HK-2 (cell line): ENCODE measurements at regions not wholly inside any gene's neighbourhood (a gene's known extent, or its start where the extent isn't known, plus 50 kb on each side); places are given as distances from the start of the nearest gene placed in this dataset.
"Not testable (repeated sequence)": the region's sequence is repeated elsewhere in the genome, so short reads cannot be mapped to it uniquely, and the experiment has no call there.

Source experiments
- DNase-seq: peaks from one replicate; pipeline ENCODE4 v3.0.0-alpha.2; 2018; ENCODE audit not compliant: unreplicated experiment

- DNase-seq, result not testable (repeated sequence)
These were observed 115.8 kb upstream of the KCNJ3 start for GRCh38 chr2:154582694-154583093.

GRCh38 chr2:154583274-154583673 lies 115.2 kb upstream of the KCNJ3 start:
- DNase-seq, result not testable (repeated sequence)

GRCh38 chr2:154587739-154588138 lies 110.8 kb upstream of the KCNJ3 start:
- no peak for DNase-seq

- DNase-seq, result no peak
These were observed 109.7 kb upstream of the KCNJ3 start for GRCh38 chr2:154588838-154589237.

- DNase-seq, result no peak
These were observed 109.0 kb upstream of the KCNJ3 start for GRCh38 chr2:154589514-154589913.

GRCh38 chr2:154591294-154591820 lies 107.1 kb upstream of the KCNJ3 start:
- no peak for DNase-seq

GRCh38 chr2:154599189-154599588 lies 99.3 kb upstream of the KCNJ3 start:
- no peak for DNase-seq

- DNase-seq, result no peak
These were observed 97.5 kb upstream of the KCNJ3 start for GRCh38 chr2:154600927-154601494.

- no peak for DNase-seq
These were observed 94.8 kb upstream of the KCNJ3 start for GRCh38 chr2:154603682-154604081.

GRCh38 chr2:154608438-154608837 lies 90.1 kb upstream of the KCNJ3 start:
- no peak for DNase-seq

- no peak for DNase-seq
These were observed 83.6 kb upstream of the KCNJ3 start for GRCh38 chr2:154614906-154615305.

- no peak for DNase-seq
These were observed 81.8 kb upstream of the KCNJ3 start for GRCh38 chr2:154616659-154617058.

- DNase-seq, result no peak
These were observed 78.0 kb upstream of the KCNJ3 start for GRCh38 chr2:154620471-154620870.

- DNase-seq, result peak; percentile 35
These were observed 74.7 kb upstream of the KCNJ3 start for GRCh38 chr2:154623819-154624218.

GRCh38 chr2:154637456-154637855 lies 61.0 kb upstream of the KCNJ3 start:
- no peak for DNase-seq

- no peak for DNase-seq
These were observed 59.7 kb upstream of the KCNJ3 start for GRCh38 chr2:154638783-154639182.

- no peak for DNase-seq
These were observed 58.5 kb upstream of the KCNJ3 start for GRCh38 chr2:154640000-154640399.
